KG1 (cell line): ENCODE measurements at regions not wholly inside any gene's neighbourhood (a gene's known extent, or its start where the extent isn't known, plus 50 kb on each side); places are given as distances from the start of the nearest gene placed in this dataset.
A peak's percentile ranks its signal among the peaks of the same experiment; 100 is the strongest.
"Not testable (repeated sequence)": the region's sequence is repeated elsewhere in the genome, so short reads cannot be mapped to it uniquely, and the experiment has no call there.

Source experiments
- DNase-seq: peaks from one replicate; lab custom pipeline; 2025; lab: John Stamatoyannopoulos, UW

DNA sequence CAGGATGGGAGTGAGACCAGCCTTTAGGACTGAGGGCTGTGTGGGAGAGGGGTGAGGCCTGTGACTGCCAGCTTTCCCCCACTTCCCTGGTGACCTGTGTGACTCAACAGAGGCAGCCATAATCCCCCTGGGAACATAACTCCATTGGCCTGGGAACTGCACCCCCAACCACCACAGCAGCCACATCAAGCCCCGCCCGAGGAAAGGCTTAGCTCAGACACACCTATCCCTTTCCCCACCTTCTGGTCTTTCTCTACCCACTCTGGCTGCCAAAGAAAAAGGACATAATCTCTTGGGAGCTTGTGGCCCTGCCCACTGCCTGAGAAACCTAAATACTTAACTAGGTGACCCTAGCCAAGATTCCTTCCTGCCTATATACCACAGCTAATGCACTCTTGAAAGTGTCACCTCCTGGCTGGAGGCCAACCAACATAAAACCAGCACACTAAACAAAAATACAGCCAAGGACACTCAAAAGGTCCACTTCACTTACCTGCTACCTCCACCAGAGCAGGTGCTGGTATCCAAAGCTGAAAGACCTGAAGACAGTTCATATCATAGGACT lies 406.6 kb upstream of the CAMK1G start:
- DNase-seq, result no peak

DNA sequence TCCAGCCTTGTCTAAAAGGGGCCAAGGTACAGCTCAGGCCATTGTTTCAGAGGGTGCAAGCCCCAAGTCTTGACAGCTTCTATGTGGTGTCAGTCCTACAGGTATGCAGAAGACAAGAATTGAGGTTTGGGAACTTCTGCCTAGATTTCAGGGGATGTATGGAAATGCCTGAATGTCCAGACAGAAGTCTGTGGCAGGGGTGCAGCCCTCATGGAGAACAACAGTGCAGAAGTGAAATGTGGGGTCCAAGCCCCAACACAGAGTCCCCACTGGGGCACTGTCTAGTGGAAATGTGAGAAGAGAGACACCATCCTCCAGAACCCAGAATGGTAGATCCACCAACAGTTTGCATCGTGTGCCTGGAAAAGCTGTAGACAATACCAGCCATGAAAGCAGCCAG lies 400.3 kb upstream of the CAMK1G start:
- no peak for DNase-seq

GRCh38 chr1:209187589-209187988 lies 395.9 kb upstream of the CAMK1G start:
- no peak for DNase-seq

- peak; percentile 5 for DNase-seq
Measured at GRCh38 chr1:209190591-209191261, 392.8 kb upstream of the CAMK1G start.

DNA sequence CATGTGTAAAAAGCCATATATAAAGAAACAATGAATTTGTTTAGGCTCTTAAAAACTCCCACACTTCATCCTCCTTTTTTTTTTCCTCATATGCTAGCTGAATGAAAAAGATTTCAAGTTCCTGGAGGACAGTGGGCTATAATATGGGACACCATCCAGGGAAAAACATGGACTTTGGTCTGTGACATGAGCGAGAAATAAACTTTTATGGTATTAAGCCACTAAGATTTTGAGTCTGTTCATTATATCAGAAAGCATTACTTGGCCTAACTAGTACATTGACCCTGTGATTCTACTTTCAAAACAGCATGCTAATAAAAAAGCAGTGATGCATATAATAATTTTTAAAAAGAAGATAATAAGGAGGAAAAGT lies 392.3 kb upstream of the CAMK1G start:
- no peak for DNase-seq

DNA sequence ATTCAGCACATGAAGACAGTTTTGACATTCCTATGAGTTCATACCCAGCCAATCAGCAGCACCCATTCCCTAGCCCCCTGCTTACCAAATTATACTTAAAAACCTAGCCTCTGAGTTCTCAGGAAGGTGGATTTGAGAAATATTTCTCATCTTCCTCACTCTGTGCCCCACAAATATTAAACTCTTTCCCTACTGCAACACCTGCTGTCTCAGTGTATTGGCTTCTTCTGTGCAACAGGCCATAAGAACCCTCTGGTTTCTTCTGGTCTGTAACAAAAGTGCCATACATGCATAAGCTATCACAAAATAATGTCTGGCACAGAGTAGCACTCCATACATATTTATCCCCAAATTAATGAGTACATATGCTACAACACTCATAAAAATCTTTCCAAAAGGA lies 387.4 kb upstream of the CAMK1G start:
- DNase-seq, result no peak

DNA sequence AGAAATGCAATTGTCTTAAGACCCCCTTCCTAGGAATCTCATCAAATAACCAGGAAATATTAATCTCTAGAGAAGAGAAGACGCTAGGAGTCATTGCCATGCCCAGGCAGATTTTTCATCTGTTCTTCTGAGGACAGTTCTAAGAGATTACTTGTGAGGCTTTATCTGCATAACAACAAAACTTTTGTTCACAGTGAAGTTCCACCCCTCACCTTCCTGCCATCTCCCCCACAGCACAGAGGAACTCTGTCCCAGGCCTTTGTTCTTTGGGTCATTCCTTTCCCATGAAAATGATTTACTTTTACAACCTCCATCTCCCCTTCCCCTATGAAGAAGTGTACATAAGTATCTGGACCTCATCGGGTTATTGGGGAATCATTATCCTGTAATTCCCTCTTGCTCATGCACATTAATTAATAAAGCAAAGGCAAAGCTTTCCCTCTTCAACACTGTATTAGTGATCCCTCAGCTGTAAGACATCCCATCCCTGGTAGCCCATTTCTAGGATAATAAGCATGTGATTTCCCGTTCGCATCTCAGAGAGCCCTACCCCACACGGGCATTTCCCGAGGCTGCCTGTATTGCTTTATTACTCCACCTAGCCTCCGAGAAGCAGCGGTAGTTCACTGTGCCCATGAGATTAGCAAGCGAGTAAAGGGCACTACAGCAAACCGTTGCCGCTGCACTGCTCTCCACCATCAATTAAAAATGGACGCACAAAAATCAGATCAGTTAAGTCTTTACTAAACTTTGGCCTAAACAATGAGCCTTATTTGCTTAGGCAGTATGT lies 384.4 kb upstream of the CAMK1G start:
- no peak for DNase-seq

DNA sequence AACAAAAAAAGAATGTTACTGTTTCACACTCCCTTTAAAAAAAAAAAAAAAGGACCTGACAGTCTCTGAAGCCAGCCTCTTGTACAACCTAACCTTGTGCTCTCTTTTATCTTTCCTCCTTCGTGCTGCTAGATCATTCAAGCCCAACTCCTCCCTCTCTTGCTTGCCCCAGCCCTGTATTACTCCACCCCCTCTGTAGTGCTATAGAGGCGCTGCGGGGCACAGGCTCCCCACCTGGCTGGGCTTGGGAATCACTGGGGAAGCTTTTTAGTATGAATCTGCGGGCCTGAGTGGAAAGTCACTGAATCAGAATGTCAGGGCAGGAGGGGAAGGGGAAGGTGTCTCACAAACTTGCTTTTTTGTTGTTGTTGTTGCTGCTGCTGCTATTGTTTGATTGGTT lies 383.7 kb upstream of the CAMK1G start:
- no peak for DNase-seq

GRCh38 chr1:209202321-209202720 lies 381.2 kb upstream of the CAMK1G start:
- DNase-seq, result not testable (repeated sequence)

GRCh38 chr1:209202830-209203532 lies 380.5 kb upstream of the CAMK1G start:
- no peak for DNase-seq

- no peak for DNase-seq
Measured at GRCh38 chr1:209203533-209203895, 380.0 kb upstream of the CAMK1G start.

DNA sequence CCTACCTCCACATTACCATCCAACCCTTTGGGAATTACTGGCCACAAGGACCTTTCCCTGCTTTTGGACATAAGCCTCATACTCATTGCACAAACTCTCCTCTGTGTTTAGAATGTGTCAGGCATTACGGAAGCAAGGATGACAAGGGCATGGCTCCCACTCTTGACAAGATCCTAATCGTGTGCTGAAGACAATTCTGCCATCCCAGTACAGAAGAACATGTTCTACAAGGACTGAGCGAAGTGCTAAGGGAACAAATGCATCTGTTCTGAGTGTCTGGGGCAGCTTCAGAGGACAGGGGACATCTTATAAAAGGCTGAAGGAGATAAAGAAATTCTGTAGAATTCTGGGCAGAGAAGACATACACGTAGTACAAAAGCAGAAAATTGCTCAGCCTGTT lies 378.5 kb upstream of the CAMK1G start:
- DNase-seq, result no peak

- no peak for DNase-seq
Measured at GRCh38 chr1:209207126-209207700, 376.3 kb upstream of the CAMK1G start.

DNA sequence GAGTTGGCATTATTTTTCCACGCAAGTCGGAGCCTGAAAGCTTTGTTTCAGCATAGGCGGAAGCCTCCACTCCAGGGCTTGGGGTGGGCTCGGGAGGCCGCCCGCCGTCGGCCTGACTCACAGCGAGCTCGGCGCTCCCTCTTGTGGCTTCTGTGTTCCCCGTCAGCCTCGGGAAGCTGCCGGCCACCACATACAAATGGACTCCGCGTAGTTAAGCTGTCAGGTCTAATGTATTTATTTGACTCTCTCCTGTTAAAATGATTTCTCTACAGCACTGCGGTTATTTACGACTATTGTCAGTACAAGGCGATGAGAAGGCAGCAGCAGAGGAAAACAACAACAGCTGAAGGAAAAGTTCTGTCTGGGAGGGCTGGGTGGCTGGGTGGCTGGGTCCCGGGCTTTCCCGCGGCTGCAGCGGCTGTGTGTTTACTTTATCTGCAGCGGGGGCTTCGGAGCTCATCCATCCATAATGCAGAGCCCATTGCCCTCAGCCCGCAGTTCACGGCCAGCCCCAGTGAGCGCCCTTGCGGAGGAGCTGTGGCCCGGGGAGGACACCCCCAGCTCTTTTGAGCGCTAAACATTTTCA lies 375.7 kb upstream of the CAMK1G start:
- DNase-seq, result peak; percentile 9

- no peak for DNase-seq
Measured at GRCh38 chr1:209208648-209209047, 374.9 kb upstream of the CAMK1G start.

- no peak for DNase-seq
Measured at GRCh38 chr1:209213989-209214388, 369.5 kb upstream of the CAMK1G start.

- no peak for DNase-seq
Measured at GRCh38 chr1:209215826-209216225, 367.7 kb upstream of the CAMK1G start.

DNA sequence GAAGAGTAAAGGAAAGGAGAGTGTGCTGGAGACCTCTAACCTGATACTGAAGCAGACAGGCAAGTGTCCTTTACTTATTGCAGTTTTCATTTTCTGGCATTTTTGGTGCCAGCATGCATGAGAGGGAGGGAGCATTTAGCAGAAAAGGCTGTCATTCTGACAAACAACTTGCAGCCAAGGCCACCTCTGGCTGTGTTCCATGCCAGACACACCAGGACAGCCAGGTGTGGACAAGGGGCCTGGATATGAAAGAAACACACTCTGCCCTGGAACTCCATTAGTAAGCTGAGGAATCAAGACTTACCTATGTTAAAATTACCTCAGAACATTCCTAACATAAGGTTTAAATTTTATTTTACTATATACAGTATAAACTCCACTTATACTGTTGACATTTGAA lies 365.4 kb upstream of the CAMK1G start:
- DNase-seq, result no peak

DNA sequence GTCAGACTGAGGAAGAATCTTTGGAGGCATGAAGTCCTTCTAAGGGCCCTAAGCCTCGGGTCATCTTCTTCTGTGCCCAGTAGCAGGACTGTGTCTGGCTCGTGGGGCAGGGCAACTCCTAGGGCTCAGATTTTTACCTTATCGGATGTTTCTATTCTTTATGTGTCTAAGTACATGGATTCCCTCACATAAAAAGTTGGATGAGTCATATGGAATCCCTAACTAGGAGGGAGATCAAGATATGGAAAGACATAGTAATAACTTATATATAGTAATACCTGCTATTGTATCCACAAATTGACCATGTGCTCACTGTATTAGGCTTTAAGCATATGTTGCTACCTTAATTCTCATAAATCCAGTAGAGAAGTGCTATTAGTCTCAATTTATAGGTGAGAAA lies 364.5 kb upstream of the CAMK1G start:
- DNase-seq, result no peak

GRCh38 chr1:209219791-209220524 lies 363.6 kb upstream of the CAMK1G start:
- no peak for DNase-seq

GRCh38 chr1:209222826-209223225 lies 360.7 kb upstream of the CAMK1G start:
- DNase-seq, result no peak
